ENCODE measurements at regions not wholly inside any gene's neighbourhood (a gene's known extent, or its start where the extent isn't known, plus 50 kb on each side); places are given as distances from the start of the nearest gene placed in this dataset.

- no peak for DNase-seq
- Histone ChIP-seq H3K9me3 (replicated peaks) (no peaks in the 10 kb centered on the region), H3K27me3 (ENCODE audit: low read depth) (no peaks in the 10 kb centered on the region), H3K36me3 (no peaks in the 10 kb centered on the region), H3K4me1 (no peaks in the 10 kb centered on the region), H3K27ac (replicated peaks) (no peak overlapping the region), H3K4me3 (no peak overlapping the region)
- TF ChIP-seq, protein P1, sequence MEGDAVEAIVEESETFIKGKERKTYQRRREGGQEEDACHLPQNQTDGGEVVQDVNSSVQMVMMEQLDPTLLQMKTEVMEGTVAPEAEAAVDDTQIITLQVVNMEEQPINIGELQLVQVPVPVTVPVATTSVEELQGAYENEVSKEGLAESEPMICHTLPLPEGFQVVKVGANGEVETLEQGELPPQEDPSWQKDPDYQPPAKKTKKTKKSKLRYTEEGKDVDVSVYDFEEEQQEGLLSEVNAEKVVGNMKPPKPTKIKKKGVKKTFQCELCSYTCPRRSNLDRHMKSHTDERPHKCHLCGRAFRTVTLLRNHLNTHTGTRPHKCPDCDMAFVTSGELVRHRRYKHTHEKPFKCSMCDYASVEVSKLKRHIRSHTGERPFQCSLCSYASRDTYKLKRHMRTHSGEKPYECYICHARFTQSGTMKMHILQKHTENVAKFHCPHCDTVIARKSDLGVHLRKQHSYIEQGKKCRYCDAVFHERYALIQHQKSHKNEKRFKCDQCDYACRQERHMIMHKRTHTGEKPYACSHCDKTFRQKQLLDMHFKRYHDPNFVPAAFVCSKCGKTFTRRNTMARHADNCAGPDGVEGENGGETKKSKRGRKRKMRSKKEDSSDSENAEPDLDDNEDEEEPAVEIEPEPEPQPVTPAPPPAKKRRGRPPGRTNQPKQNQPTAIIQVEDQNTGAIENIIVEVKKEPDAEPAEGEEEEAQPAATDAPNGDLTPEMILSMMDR (IDR thresholded peaks at IDR 0.05; ENCODE audit: borderline replicate concordance), result no peak
- intact Hi-C loops (cut with micrococcal nuclease), result no loop called here
Observed at GRCh38 chr3:178047496-178047895, 488.7 kb upstream of the KCNMB2 start.

DNA sequence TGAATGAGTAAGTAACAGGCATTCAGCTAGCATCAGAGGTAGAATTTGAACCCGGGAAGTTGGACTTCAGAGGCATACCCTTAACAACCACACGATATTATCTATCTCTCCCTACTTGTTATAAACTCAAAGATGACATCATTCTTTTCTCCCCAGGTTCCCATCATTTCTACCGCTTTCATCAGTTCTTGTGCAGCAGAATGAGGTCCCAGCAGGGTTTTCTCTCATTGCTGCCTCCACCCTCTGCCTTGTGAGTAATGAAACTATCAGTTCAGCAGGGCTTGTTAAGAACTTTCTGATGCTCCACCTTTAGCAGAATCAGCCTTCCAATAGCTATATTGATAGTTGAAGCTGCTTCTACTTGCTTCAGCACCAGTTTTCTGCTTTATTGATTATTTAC is 487.5 kb upstream of the KCNMB2 start:
- H3K27ac ChIP-seq (replicated peaks), result no peak overlapping the region
- H3K9me3 ChIP-seq (replicated peaks), result no peaks in the 10 kb centered on the region
- TF ChIP-seq, protein P1 (IDR thresholded peaks at IDR 0.05; ENCODE audit: borderline replicate concordance), result no peak
- H3K4me3 ChIP-seq, result no peak overlapping the region
- no peaks in the 10 kb centered on the region for H3K4me1 ChIP-seq
- intact Hi-C loops (cut with micrococcal nuclease), result no loop called here
- no peaks in the 10 kb centered on the region for H3K36me3 ChIP-seq
- no peak for DNase-seq
- H3K27me3 ChIP-seq (ENCODE audit: low read depth), result no peaks in the 10 kb centered on the region

DNA sequence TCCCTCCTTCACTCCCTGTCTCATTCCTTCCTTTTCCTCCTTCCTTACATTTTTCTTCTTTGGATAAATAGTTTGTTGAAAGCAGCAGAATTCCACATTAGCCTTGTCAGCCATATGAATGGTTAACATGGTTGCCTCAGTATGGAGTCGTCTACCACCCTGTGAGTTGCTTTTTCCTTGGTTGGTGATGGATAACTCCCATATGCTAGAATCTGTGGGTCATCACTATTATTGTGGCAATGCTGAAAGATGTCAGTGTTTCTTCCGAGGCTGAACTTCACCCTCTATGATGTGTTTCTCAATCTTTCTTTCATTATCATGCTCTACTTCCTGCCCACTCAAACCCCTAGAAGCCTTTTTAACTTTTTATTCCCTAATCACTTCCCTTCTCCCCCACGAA is 481.8 kb upstream of the KCNMB2 start:
- H3K27me3 ChIP-seq (ENCODE audit: low read depth), result no peaks in the 10 kb centered on the region
- DNase-seq, result no peak
- peaks cover 12% of the 10 kb centered on the region for H3K4me1 ChIP-seq
- no peak overlapping the region for H3K4me3 ChIP-seq
- H3K36me3 ChIP-seq, result no peaks in the 10 kb centered on the region
- no peaks in the 10 kb centered on the region for H3K9me3 ChIP-seq (replicated peaks)
- TF ChIP-seq, protein P1 (IDR thresholded peaks at IDR 0.05; ENCODE audit: borderline replicate concordance), result no peak
- H3K27ac ChIP-seq (replicated peaks), result peak overlapping the region; percentile 2
- intact Hi-C loops (cut with micrococcal nuclease), result no loop called here

GRCh38 chr3:178055939-178056338 is 480.3 kb upstream of the KCNMB2 start:
- no peaks in the 10 kb centered on the region for H3K9me3 ChIP-seq (replicated peaks)
- H3K27ac ChIP-seq (replicated peaks), result no peak overlapping the region
- DNase-seq, result no peak
- no peak overlapping the region for H3K4me3 ChIP-seq
- no peaks in the 10 kb centered on the region for H3K27me3 ChIP-seq (ENCODE audit: low read depth)
- peaks cover 27% of the 10 kb centered on the region for H3K4me1 ChIP-seq
- intact Hi-C loops (cut with micrococcal nuclease), result no loop called here
- H3K36me3 ChIP-seq, result no peaks in the 10 kb centered on the region
- TF ChIP-seq, protein P1 (IDR thresholded peaks at IDR 0.05; ENCODE audit: borderline replicate concordance), result no peak

DNA sequence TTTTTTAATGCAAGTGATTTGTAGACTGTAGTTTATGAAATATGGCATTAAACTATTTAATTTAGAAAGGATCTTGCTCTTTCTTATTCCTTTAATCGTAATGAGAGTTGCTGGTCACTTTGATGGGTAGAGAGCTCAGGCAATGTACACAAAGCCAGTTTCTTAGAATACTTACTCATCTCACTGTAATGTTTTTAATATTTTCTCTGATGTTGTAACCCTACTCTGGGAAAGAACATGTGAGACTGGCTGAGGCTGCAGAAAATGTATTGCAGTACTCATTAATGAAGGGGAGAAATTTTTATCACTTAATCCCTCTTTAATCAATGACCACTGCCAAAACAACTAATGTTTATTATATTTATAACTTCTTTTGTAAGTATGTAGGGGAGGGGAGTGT is 479.4 kb upstream of the KCNMB2 start:
- Histone ChIP-seq H3K4me1 (peaks cover 31% of the 10 kb centered on the region), H3K4me3 (no peak overlapping the region), H3K9me3 (replicated peaks) (no peaks in the 10 kb centered on the region), H3K36me3 (no peaks in the 10 kb centered on the region), H3K27me3 (ENCODE audit: low read depth) (no peaks in the 10 kb centered on the region), H3K27ac (replicated peaks) (no peak overlapping the region)
- no peak for DNase-seq
- intact Hi-C loops (cut with micrococcal nuclease), result no loop called here
- TF ChIP-seq, protein P1 (IDR thresholded peaks at IDR 0.05; ENCODE audit: borderline replicate concordance), result no peak

- Histone ChIP-seq H3K36me3 (no peaks in the 10 kb centered on the region), H3K4me3 (no peak overlapping the region), H3K27me3 (ENCODE audit: low read depth) (no peaks in the 10 kb centered on the region), H3K27ac (replicated peaks) (peak overlapping the region; percentile 19), H3K4me1 (peaks cover 31% of the 10 kb centered on the region), H3K9me3 (replicated peaks) (no peaks in the 10 kb centered on the region)
- no peak for DNase-seq
- TF ChIP-seq, protein P1 (IDR thresholded peaks at IDR 0.05; ENCODE audit: borderline replicate concordance), result no peak
- intact Hi-C loops (cut with micrococcal nuclease), result no loop called here
Observed at GRCh38 chr3:178058629-178059028, 477.6 kb upstream of the KCNMB2 start.

All from left ventricle myocardium inferior (tissue), 1 donor.